Breast epithelium (tissue), 3 donors: ENCODE measurements at regions not wholly inside any gene's neighbourhood (a gene's known extent, or its start where the extent isn't known, plus 50 kb on each side); places are given as distances from the start of the nearest gene placed in this dataset.

Source experiments
- POLR2A ChIP-seq: fragments of 450-650 bp; IDR thresholded peaks from one replicate; pipeline ENCODE4 v1.6.1; 2016; ENCODE audit warnings: antibody characterized with exemption, mild to moderate bottlenecking, moderate library complexity
- POLR2AphosphoS5 ChIP-seq, 3 donors: sonication (generic); formaldehyde crosslinking; IDR thresholded peaks; one replicate each; pipeline ENCODE4 v1.6.1; 2017; ENCODE audit warnings: antibody characterized with exemption in 3 of 3
- TF ChIP-seq, protein P1 (sequence below), 3 donors: fragments of 450-650 bp; IDR thresholded peaks; one replicate each; pipeline ENCODE4 v1.5.1; 2016 to 2017; ENCODE audit warnings: antibody characterized with exemption in 3 of 3, mild to moderate bottlenecking in 3 of 3, moderate library complexity in 3 of 3

GRCh38 chr10:29067628-29068027 lies 221.2 kb upstream of the LYZL1 start:
- TF ChIP-seq, protein P1, sequence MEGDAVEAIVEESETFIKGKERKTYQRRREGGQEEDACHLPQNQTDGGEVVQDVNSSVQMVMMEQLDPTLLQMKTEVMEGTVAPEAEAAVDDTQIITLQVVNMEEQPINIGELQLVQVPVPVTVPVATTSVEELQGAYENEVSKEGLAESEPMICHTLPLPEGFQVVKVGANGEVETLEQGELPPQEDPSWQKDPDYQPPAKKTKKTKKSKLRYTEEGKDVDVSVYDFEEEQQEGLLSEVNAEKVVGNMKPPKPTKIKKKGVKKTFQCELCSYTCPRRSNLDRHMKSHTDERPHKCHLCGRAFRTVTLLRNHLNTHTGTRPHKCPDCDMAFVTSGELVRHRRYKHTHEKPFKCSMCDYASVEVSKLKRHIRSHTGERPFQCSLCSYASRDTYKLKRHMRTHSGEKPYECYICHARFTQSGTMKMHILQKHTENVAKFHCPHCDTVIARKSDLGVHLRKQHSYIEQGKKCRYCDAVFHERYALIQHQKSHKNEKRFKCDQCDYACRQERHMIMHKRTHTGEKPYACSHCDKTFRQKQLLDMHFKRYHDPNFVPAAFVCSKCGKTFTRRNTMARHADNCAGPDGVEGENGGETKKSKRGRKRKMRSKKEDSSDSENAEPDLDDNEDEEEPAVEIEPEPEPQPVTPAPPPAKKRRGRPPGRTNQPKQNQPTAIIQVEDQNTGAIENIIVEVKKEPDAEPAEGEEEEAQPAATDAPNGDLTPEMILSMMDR (IDR thresholded peaks at IDR 0.05), result no peak
- TF ChIP-seq POLR2AphosphoS5 (IDR thresholded peaks at IDR 0.05) (no peak), POLR2A (no peak)
